ENCODE measurements at regions not wholly inside any gene's neighbourhood (a gene's known extent, or its start where the extent isn't known, plus 50 kb on each side); places are given as distances from the start of the nearest gene placed in this dataset.
A peak's percentile ranks its signal among the peaks of the same experiment; 100 is the strongest.

GRCh38 chr5:143761663-143762062 is 50.3 kb upstream of the HMHB1 start:
- no peaks in the 10 kb centered on the region for H3K27me3 ChIP-seq
- no peak overlapping the region for H3K4me3 ChIP-seq
- peaks cover 0 to 25% (median 13%) of the 10 kb centered on the region in 12 donors for H3K4me1 ChIP-seq
- no peak for TF ChIP-seq POLR2A (IDR thresholded peaks at IDR 0.05)
- TF ChIP-seq CTCF (IDR thresholded peaks at IDR 0.05): no peak
- intact Hi-C loops (cut with DNase I): no loop called here
- H3K27ac ChIP-seq: no peak overlapping the region
- ATAC-seq (no peak), DNase-seq (no peak)
- 55 to 65% (median 63%) methylated on average over 3 of the region's 3 CpGs for WGBS, 4 donors
- no peaks in the 10 kb centered on the region for H3K36me3 ChIP-seq
- no peaks in the 10 kb centered on the region for H3K9me3 ChIP-seq

GRCh38 chr5:143760755-143761154 is 51.2 kb upstream of the HMHB1 start:
- TF ChIP-seq CTCF (IDR thresholded peaks at IDR 0.05) (no peak), POLR2A (IDR thresholded peaks at IDR 0.05) (no peak)
- H3K27ac ChIP-seq: no peak overlapping the region
- H3K36me3 ChIP-seq: no peaks in the 10 kb centered on the region
- 95 to 100% (median 97%) methylated on average over 1 of the region's 1 CpG for WGBS, 4 donors
- peaks cover 0 to 25% (median 13%) of the 10 kb centered on the region in 12 donors for H3K4me1 ChIP-seq
- DNase-seq (no peak), ATAC-seq (no peak)
- H3K27me3 ChIP-seq: no peaks in the 10 kb centered on the region
- intact Hi-C loops (cut with DNase I): no loop called here
- no peak overlapping the region for H3K4me3 ChIP-seq
- H3K9me3 ChIP-seq: no peaks in the 10 kb centered on the region

GRCh38 chr5:143760131-143760505 is 51.8 kb upstream of the HMHB1 start:
- no peak for DNase-seq
- no peaks in the 10 kb centered on the region for H3K27me3 ChIP-seq
- TF ChIP-seq CTCF (IDR thresholded peaks at IDR 0.05): no peak
- TF ChIP-seq POLR2A (IDR thresholded peaks at IDR 0.05): no peak
- no peak for ATAC-seq
- H3K9me3 ChIP-seq: no peaks in the 10 kb centered on the region
- H3K27ac ChIP-seq: no peak overlapping the region
- WGBS, 4 donors: 63 to 82% (median 72%) methylated on average over 1 of the region's 1 CpG
- H3K4me1 ChIP-seq: peaks cover 0 to 25% (median 13%) of the 10 kb centered on the region in 12 donors
- no peak overlapping the region for H3K4me3 ChIP-seq
- no peaks in the 10 kb centered on the region for H3K36me3 ChIP-seq
- intact Hi-C loops (cut with DNase I): no loop called here

GRCh38 chr5:143759396-143760130 is 52.4 kb upstream of the HMHB1 start:
- no peak for DNase-seq
- WGBS, 4 donors: 16 to 37% (median 20%) methylated on average over 1 of the region's 1 CpG
- no peak overlapping the region for H3K4me3 ChIP-seq
- peaks cover 0 to 25% (median 13%) of the 10 kb centered on the region in 12 donors for H3K4me1 ChIP-seq
- ATAC-seq: peak in 3 of 4 donors; percentile 49 to 74 (median 61)
- intact Hi-C loops (cut with DNase I): no loop called here
- no peaks in the 10 kb centered on the region for H3K36me3 ChIP-seq
- TF ChIP-seq CTCF (IDR thresholded peaks at IDR 0.05): no peak
- no peak for TF ChIP-seq POLR2A (IDR thresholded peaks at IDR 0.05)
- peak overlapping the region in 5 of 12 donors; percentile 16 to 61 (median 28) for H3K27ac ChIP-seq
- no peaks in the 10 kb centered on the region for H3K9me3 ChIP-seq
- no peaks in the 10 kb centered on the region for H3K27me3 ChIP-seq

All from heart left ventricle (tissue), 16 donors.